Gastroesophageal sphincter (tissue), 4 donors: ENCODE measurements at regions not wholly inside any gene's neighbourhood (a gene's known extent, or its start where the extent isn't known, plus 50 kb on each side); places are given as distances from the start of the nearest gene placed in this dataset.

Source experiments
- ATAC-seq: fragments of 150-250 bp; one replicate; pipeline ENCODE4 v1.9.1; 2016; ENCODE audit warnings: mild to moderate bottlenecking, moderate library complexity
- H3K27ac ChIP-seq, 4 donors: fragments of 200-600 bp; sonication (generic) in 3 of 4; 1 replicate in 3 of 4; 2 replicates in 1 of 4; pipeline ENCODE4 v1.5.1; 2016 to 2019
- H3K27me3 ChIP-seq: fragments of 200-600 bp; sonication (generic); one replicate; pipeline ENCODE4 v1.5.1; 2019
- H3K36me3 ChIP-seq, 2 donors: fragments of 200-600 bp; sonication (generic); one replicate each; pipeline ENCODE4 v1.5.1; 2019; ENCODE audit warnings: control low read depth in 1 of 2
- H3K4me1 ChIP-seq, 3 donors: fragments of 200-600 bp; sonication (generic); 1 replicate in 2 of 3; 2 replicates in 1 of 3; pipeline ENCODE4 v1.5.1; 2016 to 2019; ENCODE audit warnings: control low read depth in 2 of 3
- H3K4me3 ChIP-seq, 2 donors: fragments of 200-600 bp; sonication (generic); one replicate each; pipeline ENCODE4 v1.5.1; 2019; ENCODE audit warnings: mild to moderate bottlenecking in 1 of 2, moderate library complexity in 1 of 2
- H3K9me3 ChIP-seq, 3 donors: fragments of 200-600 bp; sonication (generic); one replicate each; pipeline ENCODE4 v1.5.1; 2017 to 2019; ENCODE audit warnings: control low read depth in 2 of 3
- CTCF ChIP-seq, 4 experiments: fragments of 200-600 bp in 2 of 4; fragments of 450-650 bp in 2 of 4; sonication (generic) in 1 of 4; IDR thresholded peaks; one replicate each; pipeline ENCODE4 v1.5.1; 2017 to 2019; ENCODE audit warnings: antibody characterized with exemption in 4 of 4, mild to moderate bottlenecking in 2 of 4, moderate library complexity in 2 of 4
- EP300 ChIP-seq: sonication (generic); formaldehyde crosslinking; IDR thresholded peaks from one replicate; pipeline ENCODE4 v1.6.1; 2017; ENCODE audit warnings: antibody characterized with exemption, mild to moderate bottlenecking
- POLR2A ChIP-seq, 2 donors: fragments of 450-650 bp; IDR thresholded peaks; one replicate each; pipeline ENCODE4 v1.6.1; 2017; ENCODE audit warnings: antibody characterized with exemption in 2 of 2, mild to moderate bottlenecking in 2 of 2, moderate library complexity in 1 of 2
- POLR2AphosphoS5 ChIP-seq: sonication (generic); formaldehyde crosslinking; IDR thresholded peaks from one replicate; pipeline ENCODE4 v1.6.1; 2017; ENCODE audit warnings: antibody characterized with exemption
- WGBS, 2 donors: methylation state at CpG; one replicate each; pipeline ENCODE4 v1.1.5; 2018; ENCODE audit warnings: low coverage in 1 of 2; 5-methylcytosine and 5-hydroxymethylcytosine counted together

- Histone ChIP-seq H3K27ac (no peak overlapping the region), H3K36me3 (no peaks in the 10 kb centered on the region), H3K27me3 (peaks cover 25% of the 10 kb centered on the region), H3K9me3 (peaks cover 0 to 28% (median 0%) of the 10 kb centered on the region in 3 donors), H3K4me1 (no peaks in the 10 kb centered on the region), H3K4me3 (no peak overlapping the region)
- WGBS, 2 donors: 81 to 87% methylated on average over 3 of the region's 3 CpGs
- no peak for ATAC-seq
- TF ChIP-seq POLR2AphosphoS5: no peak
- no peak for TF ChIP-seq POLR2A (IDR thresholded peaks at IDR 0.05)
- no peak for TF ChIP-seq CTCF (IDR thresholded peaks at IDR 0.05)
- TF ChIP-seq EP300: no peak
These were observed 136.0 kb upstream of the USP29 start for GRCh38 chr19:56983804-56984203.

- WGBS, 2 donors: 72 to 74% methylated on average over 8 to 9 of the region's 9 CpGs
- no peak for TF ChIP-seq POLR2A (IDR thresholded peaks at IDR 0.05)
- TF ChIP-seq POLR2AphosphoS5: no peak
- no peak for TF ChIP-seq EP300
- TF ChIP-seq CTCF (IDR thresholded peaks at IDR 0.05): no peak
- no peak for ATAC-seq
These were observed 133.4 kb upstream of the USP29 start for GRCh38 chr19:56986386-56986785.

GRCh38 chr19:56987184-56987583, 132.6 kb upstream of the USP29 start:
- Histone ChIP-seq H3K27me3 (peaks cover 26% of the 10 kb centered on the region), H3K4me3 (no peak overlapping the region), H3K36me3 (no peaks in the 10 kb centered on the region), H3K9me3 (peaks cover 0 to 19% (median 0%) of the 10 kb centered on the region in 3 donors), H3K4me1 (no peaks in the 10 kb centered on the region), H3K27ac (no peak overlapping the region)
- TF ChIP-seq POLR2AphosphoS5 (no peak), CTCF (IDR thresholded peaks at IDR 0.05) (no peak), POLR2A (IDR thresholded peaks at IDR 0.05) (no peak), EP300 (no peak)
- WGBS, 2 donors: 83 to 90% methylated on average over 2 to 11 of the region's 15 CpGs
- no peak for ATAC-seq

More at GRCh38 chr19:56986386-56986785, 133.4 kb upstream of the USP29 start:
- Histone ChIP-seq H3K4me3 (no peak overlapping the region), H3K4me1 (no peaks in the 10 kb centered on the region), H3K27me3 (peaks cover 25% of the 10 kb centered on the region), H3K27ac (no peak overlapping the region), H3K36me3 (no peaks in the 10 kb centered on the region), H3K9me3 (peaks cover 0 to 19% (median 0%) of the 10 kb centered on the region in 3 donors)

- 20 to 67% methylated on average over 1 of the region's 5 CpGs for WGBS, 2 donors
- Histone ChIP-seq H3K27ac (no peak overlapping the region), H3K27me3 (peaks cover 29% of the 10 kb centered on the region), H3K9me3 (peaks cover 0 to 19% (median 0%) of the 10 kb centered on the region in 3 donors), H3K4me3 (no peak overlapping the region), H3K4me1 (no peaks in the 10 kb centered on the region), H3K36me3 (no peaks in the 10 kb centered on the region)
- TF ChIP-seq POLR2A (IDR thresholded peaks at IDR 0.05): no peak
- no peak for TF ChIP-seq CTCF (IDR thresholded peaks at IDR 0.05)
- no peak for TF ChIP-seq EP300
- ATAC-seq: no peak
These were observed 131.5 kb upstream of the USP29 start for GRCh38 chr19:56988299-56988698.

- Histone ChIP-seq H3K4me3 (no peak overlapping the region), H3K36me3 (no peaks in the 10 kb centered on the region), H3K4me1 (no peaks in the 10 kb centered on the region), H3K27me3 (peaks cover 18% of the 10 kb centered on the region), H3K27ac (no peak overlapping the region), H3K9me3 (no peaks in the 10 kb centered on the region)
- 45 to 55% methylated on average over 3 to 5 of the region's 7 CpGs for WGBS, 2 donors
- no peak for ATAC-seq
- TF ChIP-seq CTCF (IDR thresholded peaks at IDR 0.05) (no peak), EP300 (no peak), POLR2A (IDR thresholded peaks at IDR 0.05) (no peak), POLR2AphosphoS5 (no peak)
These were observed 127.9 kb upstream of the USP29 start for GRCh38 chr19:56991912-56992311.
